Activated T-cell treated with anti-CD3 and anti-CD28 coated beads for 1 hour (primary cell): ENCODE measurements at regions not wholly inside any gene's neighbourhood (a gene's known extent, or its start where the extent isn't known, plus 50 kb on each side); places are given as distances from the start of the nearest gene placed in this dataset.

Experiments
- DNase-seq: peaks from one replicate; pipeline ENCODE4 v3.0.0-alpha.2; 2020; ENCODE audit warnings: low read depth

GRCh38 chr2:236656166-236656565 is 86.5 kb downstream of the ACKR3 start:
- no peak for DNase-seq

DNA sequence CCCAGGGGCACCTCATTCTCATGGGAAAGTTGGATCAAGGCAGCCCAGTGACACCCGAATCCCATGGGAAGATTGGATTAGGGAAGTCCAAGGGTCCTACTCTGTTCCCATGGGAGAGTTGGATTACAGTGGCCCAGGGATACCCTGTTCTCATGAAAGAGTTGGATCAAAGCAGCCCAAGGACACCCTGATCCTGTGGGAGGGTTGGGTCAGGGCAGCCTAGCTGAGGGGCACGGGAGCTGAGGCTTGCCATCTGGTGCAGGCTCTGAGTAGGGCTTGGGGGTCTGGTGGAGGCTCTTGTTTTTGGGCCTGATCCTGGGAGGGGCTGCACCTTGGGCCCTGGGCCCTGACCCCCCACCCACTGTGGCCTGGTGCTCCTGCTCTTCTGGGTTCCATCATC is 87.1 kb downstream of the ACKR3 start:
- DNase-seq: no peak

DNA sequence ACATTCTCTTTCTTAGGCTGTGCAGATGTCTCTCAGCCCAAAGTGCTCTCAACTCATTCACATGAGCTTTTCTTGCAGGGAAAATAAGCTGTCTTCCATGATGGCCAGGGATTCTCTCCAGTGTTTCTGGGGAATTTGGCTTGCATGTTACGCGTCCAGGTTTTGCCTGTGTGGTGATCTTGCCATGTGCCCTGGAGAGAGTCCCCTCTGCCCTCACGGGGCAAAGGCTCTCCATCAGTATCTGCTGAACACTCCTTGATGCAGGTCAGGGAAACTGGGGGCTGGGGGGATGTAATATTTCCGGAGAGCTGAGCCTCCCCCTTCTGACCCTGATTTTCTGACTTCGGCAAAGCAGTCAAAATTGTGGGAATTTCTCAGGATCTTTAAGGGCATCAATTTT is 87.6 kb downstream of the ACKR3 start:
- no peak for DNase-seq

DNA sequence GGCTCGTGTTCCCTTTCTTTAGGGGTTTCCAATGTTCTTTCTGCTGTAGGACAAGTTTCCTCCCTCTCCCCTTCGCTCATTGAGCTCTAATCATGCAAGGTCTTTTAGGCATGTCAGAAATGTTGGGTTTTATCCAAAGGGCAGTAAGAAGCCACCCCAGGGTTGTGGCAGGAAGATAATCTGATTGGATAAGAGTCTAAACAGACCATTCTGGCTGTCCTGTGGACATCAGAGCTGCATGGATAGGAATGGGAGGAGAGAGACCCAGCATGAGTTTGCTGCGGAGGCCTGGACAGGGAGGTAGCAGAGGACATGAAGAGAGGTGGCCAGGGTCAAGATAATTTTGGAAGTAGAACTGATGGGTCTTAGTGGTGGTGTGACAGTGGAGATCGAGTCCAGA is 88.2 kb downstream of the ACKR3 start:
- DNase-seq: no peak

DNA sequence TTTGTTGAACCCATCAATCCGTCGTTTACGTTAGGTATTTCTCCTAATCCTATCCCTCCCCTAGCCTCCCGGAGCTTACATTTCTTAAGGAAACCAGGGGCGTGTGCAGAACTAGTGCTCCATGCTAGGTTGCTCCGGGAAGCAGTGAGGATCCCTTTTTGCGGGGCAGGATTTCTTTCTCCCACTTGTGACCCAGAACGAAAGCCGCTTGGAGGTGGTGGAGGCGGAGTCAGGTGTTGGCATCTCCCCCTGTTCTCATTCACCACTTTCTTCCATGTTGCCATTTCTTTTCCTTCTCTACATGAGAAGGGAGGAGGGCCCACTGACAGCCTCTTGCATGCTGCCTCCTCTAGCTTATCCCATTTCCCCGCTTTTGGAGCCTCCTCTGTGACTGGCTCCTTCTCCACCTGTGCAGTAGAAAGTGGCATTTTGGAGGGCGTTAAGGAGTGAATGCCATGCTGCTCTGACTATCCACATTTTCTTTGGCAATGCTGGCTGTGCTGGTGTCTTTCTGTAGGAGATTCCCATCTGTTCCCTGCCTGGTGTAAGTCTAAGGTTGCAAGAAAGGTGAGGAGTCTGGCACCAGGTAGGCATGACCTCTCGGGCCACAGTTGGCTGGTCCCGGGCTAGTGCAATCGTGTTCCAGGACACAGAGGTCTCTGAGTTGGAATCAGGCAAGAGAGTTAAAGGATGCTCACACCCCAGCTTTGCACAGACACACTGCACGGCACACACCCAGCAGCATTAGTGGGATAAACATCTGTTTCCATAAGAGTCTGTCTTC is 89.5 kb downstream of the ACKR3 start:
- no peak for DNase-seq

GRCh38 chr2:236659758-236660150 is 90.1 kb downstream of the ACKR3 start:
- DNase-seq: no peak

- DNase-seq: no peak
Observed at GRCh38 chr2:236661061-236661761, 91.6 kb downstream of the ACKR3 start.

DNA sequence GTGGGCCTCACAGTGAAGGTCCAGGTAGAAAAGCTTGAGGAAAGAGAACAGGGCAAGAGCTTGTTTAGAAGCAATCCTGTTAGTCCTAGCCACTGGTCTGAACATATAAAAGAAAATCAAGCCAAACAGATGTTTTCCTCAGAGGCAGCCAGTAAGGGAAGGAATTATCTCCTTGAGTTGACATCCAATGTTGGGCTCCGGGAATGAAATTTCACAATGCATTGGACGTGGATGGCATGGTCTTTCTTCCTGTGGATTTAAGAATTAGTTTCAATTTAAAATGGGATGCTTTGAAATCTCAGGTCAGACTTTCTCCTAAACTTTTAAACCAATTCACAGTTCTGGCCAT is 92.1 kb downstream of the ACKR3 start:
- no peak for DNase-seq

DNA sequence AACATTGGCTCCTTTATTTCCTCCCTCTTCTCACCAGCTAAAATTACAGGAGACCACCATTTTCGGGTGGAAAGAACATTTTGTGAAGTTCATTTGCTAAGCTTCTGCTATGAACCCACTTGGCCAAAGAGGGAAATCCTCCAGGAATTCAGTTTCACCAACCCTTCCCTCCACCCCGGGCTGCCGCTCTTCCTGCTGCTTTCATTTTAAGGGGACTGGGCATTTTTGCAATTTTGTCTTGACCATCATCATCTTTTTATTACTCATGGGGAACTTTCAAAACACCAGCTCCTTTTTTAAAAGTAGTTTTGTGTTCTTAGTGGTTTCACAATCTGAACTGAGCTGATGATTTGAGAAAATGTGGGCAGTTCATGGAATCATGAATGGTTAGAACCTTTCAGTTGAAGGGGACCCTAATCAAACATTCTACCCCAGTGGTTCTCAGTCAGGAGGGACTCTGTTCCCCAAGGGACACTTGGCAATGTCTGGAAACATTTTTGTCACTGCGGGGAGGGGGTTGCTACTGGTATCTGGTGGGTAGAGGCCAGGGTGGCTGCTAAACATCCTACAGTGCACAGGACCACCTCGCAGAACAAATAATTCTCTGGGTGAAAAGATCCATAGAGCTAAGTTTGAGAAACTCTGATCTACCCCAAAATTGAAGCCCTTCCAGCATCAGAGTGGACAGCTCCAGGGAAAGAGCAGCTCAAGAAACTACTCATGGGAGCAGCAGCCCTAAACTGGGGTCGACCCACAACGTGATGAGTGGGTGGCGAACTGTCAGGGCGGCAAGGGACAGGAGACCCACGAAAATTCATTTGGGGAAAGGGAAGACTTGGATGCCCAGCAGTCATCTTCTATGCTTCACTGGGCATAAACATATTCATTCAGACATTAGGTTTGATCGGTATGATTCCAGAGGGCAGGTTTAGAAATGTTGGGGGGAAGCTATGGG is 92.9 kb downstream of the ACKR3 start:
- DNase-seq: no peak

GRCh38 chr2:236663287-236664101 is 93.9 kb downstream of the ACKR3 start:
- no peak for DNase-seq

- DNase-seq: no peak
Observed at GRCh38 chr2:236664136-236664535, 94.5 kb downstream of the ACKR3 start.

GRCh38 chr2:236665101-236665500 is 95.5 kb downstream of the ACKR3 start:
- DNase-seq: no peak

GRCh38 chr2:236665572-236666118 is 96.0 kb downstream of the ACKR3 start:
- DNase-seq: no peak

- DNase-seq: no peak
Observed at GRCh38 chr2:236666646-236667204, 97.1 kb downstream of the ACKR3 start.

GRCh38 chr2:236667526-236667925 is 97.9 kb downstream of the ACKR3 start:
- no peak for DNase-seq

DNA sequence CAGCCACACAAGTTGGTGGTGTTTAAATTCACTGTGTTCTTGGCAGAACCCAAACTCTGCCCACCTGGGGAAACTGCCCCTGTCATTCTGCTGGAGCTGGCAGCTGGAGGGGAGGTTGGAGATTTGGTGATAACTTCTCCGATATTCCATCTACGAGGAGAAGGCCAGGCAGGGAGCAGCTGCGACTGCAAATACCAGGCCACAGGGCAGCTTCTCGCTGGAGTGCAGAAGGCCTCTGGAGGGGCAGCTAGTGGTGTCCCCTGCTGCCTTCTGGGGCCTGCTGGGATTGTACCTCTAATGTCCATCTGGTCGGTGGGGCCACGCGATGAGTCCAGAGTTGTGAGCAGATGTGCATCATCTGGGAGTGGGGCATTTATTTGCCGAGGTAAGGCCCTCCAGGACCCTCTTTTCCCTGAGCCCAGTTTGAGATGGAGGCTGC is 98.9 kb downstream of the ACKR3 start:
- no peak for DNase-seq

DNA sequence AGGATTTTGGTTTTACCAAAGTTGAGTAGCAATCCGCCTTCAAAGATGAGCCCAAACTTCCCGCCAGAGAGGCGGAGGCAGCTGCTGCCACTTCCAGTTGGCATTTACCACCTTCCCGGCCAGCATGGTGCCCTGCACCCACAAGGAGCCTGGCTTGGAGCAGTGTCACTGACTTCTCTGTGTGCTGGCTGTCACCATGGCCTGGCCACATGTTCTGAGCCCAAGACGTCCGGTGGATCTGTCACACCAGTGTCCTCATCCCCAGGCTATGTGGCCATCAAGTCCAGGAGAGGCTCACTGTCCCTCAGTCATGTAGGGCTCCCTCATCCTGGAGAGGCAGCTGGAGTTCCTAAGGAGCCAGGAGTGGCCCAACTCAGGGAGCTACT is 100.6 kb downstream of the ACKR3 start:
- DNase-seq: no peak

DNA sequence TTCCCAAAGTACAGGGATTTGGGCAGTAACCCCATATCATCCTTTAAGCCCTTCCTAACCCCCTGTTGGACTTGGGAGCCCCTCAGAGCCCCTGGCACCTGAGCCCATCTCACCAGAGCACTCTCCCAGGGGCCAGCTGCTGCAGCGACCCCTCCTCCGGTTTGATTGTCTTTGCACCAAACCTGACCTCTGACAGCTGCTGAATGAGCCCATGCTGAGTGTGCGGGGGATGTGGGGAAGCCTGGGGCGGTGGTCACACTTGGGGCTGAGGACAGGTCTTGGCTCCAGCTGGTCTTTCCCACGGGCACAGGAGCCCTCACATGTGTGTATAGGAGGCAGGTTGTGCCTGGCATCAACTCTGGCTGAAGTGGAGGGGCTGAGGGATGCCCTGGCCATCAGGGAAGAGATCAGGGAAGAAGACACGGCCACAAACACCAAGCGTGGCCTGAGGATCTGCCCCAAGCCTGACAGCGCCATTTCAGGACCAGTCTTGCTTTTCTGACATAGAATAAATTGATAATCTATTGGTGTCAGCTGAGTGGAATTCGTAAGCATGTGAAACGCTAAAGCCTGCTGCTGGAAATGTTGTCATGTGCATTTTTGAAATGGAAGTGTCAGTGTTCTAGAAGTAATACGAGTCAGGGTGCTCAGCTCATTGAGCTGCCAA is 102.4 kb downstream of the ACKR3 start:
- DNase-seq: no peak

DNA sequence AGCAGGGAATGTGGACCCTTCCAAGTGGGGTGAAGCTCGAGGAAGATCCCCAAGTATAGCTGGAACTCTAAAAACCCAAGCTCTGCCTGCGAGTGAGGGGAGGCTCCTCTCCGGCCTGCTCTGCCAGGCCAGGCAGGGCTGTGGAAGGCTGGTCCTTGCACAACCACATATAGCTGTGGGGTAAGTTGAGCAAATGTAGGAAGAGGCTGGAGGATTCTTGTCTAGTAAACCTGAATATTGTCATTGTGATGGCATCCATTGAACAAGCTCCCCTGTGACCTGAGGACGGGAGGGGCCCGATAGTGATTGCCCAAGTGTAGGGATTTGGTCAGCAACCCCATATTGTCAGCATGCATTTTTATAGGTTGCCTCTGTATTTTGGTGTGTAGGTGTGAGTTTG is 103.0 kb downstream of the ACKR3 start:
- DNase-seq: no peak

- DNase-seq: no peak
Observed at GRCh38 chr2:236673126-236673822, 103.6 kb downstream of the ACKR3 start.
